SK-N-SH treated with all-trans-retinoic acid at 6 μM for 48 hours (cell line): ENCODE measurements at regions not wholly inside any gene's neighbourhood (a gene's known extent, or its start where the extent isn't known, plus 50 kb on each side); places are given as distances from the start of the nearest gene placed in this dataset.

Experiments
- ARNTL ChIP-seq: fragments of 450-650 bp; formaldehyde crosslinking; IDR thresholded peaks from 2 replicates; pipeline ENCODE4 v1.5.0; 2020; ENCODE audit warnings: low read depth, mild to moderate bottlenecking, moderate library complexity, borderline replicate concordance
- CREB5 ChIP-seq: fragments of 250-450 bp; sonication (Bioruptor Pico); IDR thresholded peaks from 2 replicates; pipeline ENCODE4 v1.5.1; 2020; ENCODE audit warnings: low read depth, mild to moderate bottlenecking, moderate library complexity
- CSRNP3 ChIP-seq: fragments of 250-450 bp; sonication (Bioruptor Pico); IDR thresholded peaks from 2 replicates; pipeline ENCODE4 v1.5.1; 2021; ENCODE audit warnings: mild to moderate bottlenecking, moderate library complexity
- ESRRG ChIP-seq: fragments of 250-450 bp; sonication (Bioruptor Pico); IDR thresholded peaks from 2 replicates; pipeline ENCODE4 v1.6.1; 2021; ENCODE audit warnings: mild to moderate bottlenecking
- ISL1 ChIP-seq: fragments of 250-450 bp; sonication (Bioruptor Pico); IDR thresholded peaks from 2 replicates; pipeline ENCODE4 v2.1.2; 2022; ENCODE audit warnings: mild to moderate bottlenecking, moderate library complexity
- OSR1 ChIP-seq: fragments of 250-450 bp; sonication (Bioruptor Pico); IDR thresholded peaks from 2 replicates; pipeline ENCODE4 v1.8.0; 2022; ENCODE audit warnings: moderate library complexity, mild to moderate bottlenecking, inconsistent platforms
- PPARA ChIP-seq: fragments of 250-450 bp; sonication (Bioruptor Pico); IDR thresholded peaks from 2 replicates; pipeline ENCODE4 v1.5.0; 2020; ENCODE audit warnings: mild to moderate bottlenecking, borderline replicate concordance
- RARB ChIP-seq: fragments of 250-450 bp; sonication (Bioruptor Pico); IDR thresholded peaks from 2 replicates; pipeline ENCODE4 v1.8.0; 2021; ENCODE audit warnings: mild to moderate bottlenecking, moderate library complexity
- SNAI2 ChIP-seq: fragments of 250-450 bp; sonication (Bioruptor Pico); IDR thresholded peaks from 2 replicates; pipeline ENCODE4 v1.5.0; 2020; ENCODE audit warnings: mild to moderate bottlenecking, moderate library complexity
- TOX ChIP-seq: fragments of 250-450 bp; sonication (Bioruptor Pico); IDR thresholded peaks from 2 replicates; pipeline ENCODE4 v1.8.0; 2021; ENCODE audit warnings: mild to moderate bottlenecking, moderate library complexity, borderline replicate concordance
- TSHZ2 ChIP-seq: fragments of 250-450 bp; sonication (Bioruptor Pico); IDR thresholded peaks from 2 replicates; pipeline ENCODE4 v1.5.0; 2020; ENCODE audit warnings: mild to moderate bottlenecking, moderate library complexity
- ZFP3 ChIP-seq: fragments of 250-450 bp; sonication (Bioruptor Pico); IDR thresholded peaks from 2 replicates; pipeline ENCODE4 v1.5.0; 2020; ENCODE audit warnings: mild to moderate bottlenecking, moderate library complexity
- ZFP30 ChIP-seq: fragments of 450-650 bp; formaldehyde crosslinking; IDR thresholded peaks from 2 replicates; pipeline ENCODE4 v1.5.0; 2022; ENCODE audit warnings: mild to moderate bottlenecking, moderate library complexity
- ZNF565 ChIP-seq: fragments of 450-650 bp; formaldehyde crosslinking; conservative IDR thresholded peaks from 2 replicates; pipeline ENCODE4 v1.5.0; 2020; ENCODE audit warnings: low read depth, mild to moderate bottlenecking, moderate library complexity

GRCh38 chr11:112454841-112455240, 194.2 kb upstream of the PLET1 start:
- no peak for TF ChIP-seq ESRRG (CRISPR knock-in tag)
- no peak for TF ChIP-seq TOX (CRISPR knock-in tag)
- no peak for TF ChIP-seq ZFP30
- no peak for TF ChIP-seq ZNF565 (CRISPR knock-in tag)
- no peak for TF ChIP-seq CREB5
- no peak for TF ChIP-seq RARB (CRISPR knock-in tag)
- TF ChIP-seq PPARA (CRISPR knock-in tag), result no peak
- TF ChIP-seq SNAI2, result no peak
- no peak for TF ChIP-seq OSR1 (CRISPR knock-in tag)
- no peak for TF ChIP-seq CSRNP3 (CRISPR knock-in tag)
- no peak for TF ChIP-seq ZFP3
- no peak for TF ChIP-seq TSHZ2
- TF ChIP-seq ISL1 (CRISPR knock-in tag), result no peak
- TF ChIP-seq ARNTL (CRISPR knock-in tag), result no peak
